SK-N-SH treated with all-trans-retinoic acid at 6 μM for 48 hours (cell line): ENCODE measurements at regions not wholly inside any gene's neighbourhood (a gene's known extent, or its start where the extent isn't known, plus 50 kb on each side); places are given as distances from the start of the nearest gene placed in this dataset.
"Not testable (repeated sequence)": the region's sequence is repeated elsewhere in the genome, so short reads cannot be mapped to it uniquely, and the experiment has no call there.

Experiments
- ARNTL ChIP-seq: fragments of 450-650 bp; formaldehyde crosslinking; IDR thresholded peaks from 2 replicates; pipeline ENCODE4 v1.5.0; 2020; ENCODE audit warnings: low read depth, mild to moderate bottlenecking, moderate library complexity, borderline replicate concordance
- OSR1 ChIP-seq: fragments of 250-450 bp; sonication (Bioruptor Pico); IDR thresholded peaks from 2 replicates; pipeline ENCODE4 v1.8.0; 2022; ENCODE audit warnings: moderate library complexity, mild to moderate bottlenecking, inconsistent platforms
- ZFP30 ChIP-seq: fragments of 450-650 bp; formaldehyde crosslinking; IDR thresholded peaks from 2 replicates; pipeline ENCODE4 v1.5.0; 2022; ENCODE audit warnings: mild to moderate bottlenecking, moderate library complexity

GRCh38 chr4:156290026-156290425, 336.4 kb upstream of the CTSO start:
- TF ChIP-seq ZFP30 (CRISPR knock-in tag); ARNTL (CRISPR knock-in tag); OSR1: not testable (repeated sequence)
